ENCODE measurements at regions not wholly inside any gene's neighbourhood (a gene's known extent, or its start where the extent isn't known, plus 50 kb on each side); places are given as distances from the start of the nearest gene placed in this dataset.
"Not testable (repeated sequence)": the region's sequence is repeated elsewhere in the genome, so short reads cannot be mapped to it uniquely, and the experiment has no call there.

DNA sequence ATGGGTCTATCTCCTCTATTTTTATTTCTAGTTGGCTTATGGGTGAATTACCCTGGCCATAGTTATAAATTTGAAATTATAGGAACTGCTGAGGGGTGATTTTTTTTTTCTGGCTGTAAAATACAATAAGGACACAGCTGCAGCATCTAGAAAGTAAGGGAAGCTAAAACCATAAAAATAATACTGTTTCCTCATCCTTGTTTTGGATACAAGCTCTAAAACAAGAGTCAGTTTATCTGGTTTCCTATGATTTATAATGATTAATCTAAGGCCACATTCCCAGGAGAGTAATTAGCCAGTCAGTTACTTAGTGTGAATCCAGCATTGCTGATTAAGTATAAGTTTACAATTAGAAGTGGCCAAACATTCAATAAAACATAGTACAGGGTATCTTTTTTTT, 219.1 kb upstream of the NBEA start:
- DNase-seq: no peak

DNA sequence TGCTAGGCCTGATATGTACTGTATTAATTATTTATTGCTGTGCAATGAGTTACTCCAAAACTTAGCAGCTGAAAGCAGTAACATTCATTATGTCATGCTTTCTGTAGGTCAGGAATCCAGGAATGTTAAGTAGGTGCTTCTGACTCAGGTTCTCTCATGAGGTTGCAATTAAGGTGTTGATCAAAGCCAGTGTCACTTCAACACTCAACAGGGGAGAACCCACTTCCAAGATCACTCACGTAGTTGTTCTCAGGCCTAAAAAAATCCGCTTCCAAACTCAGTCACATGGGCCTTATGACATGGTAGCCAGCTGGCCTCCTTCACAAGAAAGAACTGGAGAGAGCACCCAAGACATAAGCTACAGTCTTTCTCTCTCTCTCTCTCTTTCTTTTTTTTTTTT, 211.1 kb upstream of the NBEA start:
- DNase-seq: no peak

DNA sequence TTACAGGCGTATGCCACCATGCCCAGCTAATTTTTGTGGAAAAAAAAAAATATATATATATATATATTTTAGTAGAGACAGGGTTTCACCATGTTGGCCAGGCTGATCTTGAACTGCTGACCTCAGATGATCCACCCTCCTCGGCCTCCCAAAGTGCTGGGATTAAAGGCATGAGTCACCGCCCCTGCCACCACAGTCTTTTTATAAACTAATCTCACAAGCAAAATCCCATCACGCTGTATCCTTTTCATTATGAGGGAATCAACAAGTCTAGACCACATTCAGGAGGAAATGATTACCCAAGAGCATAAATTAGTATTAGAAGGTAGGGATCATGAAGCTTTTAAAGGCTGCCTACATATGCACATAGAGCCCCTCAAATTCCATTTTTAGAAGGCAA, 210.6 kb upstream of the NBEA start:
- DNase-seq: no peak

DNA sequence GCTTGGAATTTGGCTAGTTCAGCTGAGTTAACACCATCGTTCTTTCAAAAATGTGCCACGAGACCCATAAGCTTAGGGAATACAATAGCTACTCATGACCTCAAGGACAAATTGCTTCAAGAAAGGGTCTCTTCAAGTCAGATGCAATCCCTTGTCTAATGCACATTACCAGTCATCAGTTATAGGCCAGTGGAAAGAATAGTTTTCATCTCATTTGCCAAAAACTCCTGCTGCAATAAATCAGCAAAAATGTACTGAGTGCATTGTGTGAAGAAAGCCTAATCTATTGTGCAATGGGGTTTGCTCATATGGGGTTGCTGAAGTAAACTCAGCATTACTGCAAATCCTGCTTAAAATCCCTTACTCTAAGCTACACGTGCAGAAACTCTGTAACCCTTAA, 208.3 kb upstream of the NBEA start:
- DNase-seq: no peak

DNA sequence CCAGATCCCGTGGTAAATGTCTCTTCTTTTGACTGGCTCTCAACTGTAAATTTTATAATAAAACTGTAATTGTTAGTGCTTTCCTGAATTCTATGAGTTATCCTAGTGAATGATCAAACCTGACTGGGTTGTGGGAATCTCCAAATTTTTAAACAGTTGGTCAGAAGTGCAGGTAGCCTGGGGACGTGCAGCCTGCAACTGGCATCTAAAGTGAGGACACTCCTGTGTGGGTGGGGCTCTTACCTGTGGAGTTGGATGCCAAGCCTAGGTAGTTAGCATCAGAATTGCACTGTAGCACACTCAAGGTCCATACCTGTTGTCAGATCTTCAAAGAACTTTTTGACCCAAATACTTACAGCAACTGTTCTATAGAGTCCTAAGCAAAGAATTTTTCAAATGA, 207.1 kb upstream of the NBEA start:
- no peak for DNase-seq

DNA sequence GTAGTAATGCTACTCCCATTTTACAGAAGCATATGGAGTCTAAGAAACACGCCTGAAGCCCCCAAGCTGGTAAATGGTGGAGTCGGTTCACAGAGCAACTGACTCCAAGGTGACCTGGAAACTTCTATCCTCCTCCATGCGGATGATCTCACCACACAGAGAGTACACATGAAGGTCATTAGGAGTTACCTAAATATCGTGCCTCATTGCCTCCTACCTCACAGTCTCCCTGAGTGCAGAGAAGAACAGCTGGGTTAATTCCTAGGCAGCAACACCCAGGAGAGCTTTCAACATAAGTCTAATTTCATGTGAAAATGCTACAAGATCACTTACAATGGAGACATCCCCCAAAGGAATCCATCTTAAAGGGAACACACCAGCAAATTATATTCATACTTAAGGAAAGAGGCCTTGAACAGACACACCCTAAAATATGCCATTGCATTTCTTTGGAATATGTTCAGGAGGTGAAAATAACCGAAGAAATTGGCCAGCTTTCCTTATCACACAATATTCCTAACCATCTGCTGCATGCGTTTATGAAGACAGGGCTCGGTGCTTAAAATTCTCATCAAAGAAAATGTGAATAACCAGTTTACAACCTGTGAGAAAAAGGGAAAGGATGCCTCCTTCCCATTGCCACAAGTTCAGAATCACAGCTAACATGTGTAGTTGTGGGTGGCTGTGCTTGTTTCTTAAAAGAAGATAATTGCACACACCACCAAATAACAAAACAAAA, 203.6 kb upstream of the NBEA start:
- DNase-seq: no peak

DNA sequence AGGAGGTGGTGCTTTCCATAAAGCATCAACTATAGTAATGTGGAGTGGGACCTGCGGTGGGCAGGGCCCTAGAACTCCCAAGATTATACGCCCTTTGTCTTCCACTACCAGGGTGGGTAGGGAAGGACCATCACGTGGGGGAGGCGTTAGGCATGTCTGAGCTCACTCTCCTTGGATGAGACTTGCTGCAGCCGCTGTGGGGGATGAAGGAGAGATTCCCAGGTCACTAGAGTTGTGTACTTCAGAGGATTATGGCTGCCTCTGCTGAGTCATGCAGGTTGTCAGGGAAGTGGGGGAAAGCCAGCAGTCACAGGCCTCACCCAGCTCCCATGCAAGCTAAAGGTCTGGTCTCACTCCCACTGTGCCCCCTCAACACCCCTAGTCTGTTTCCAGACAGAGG, 195.0 kb upstream of the NBEA start:
- DNase-seq: not testable (repeated sequence)

DNA sequence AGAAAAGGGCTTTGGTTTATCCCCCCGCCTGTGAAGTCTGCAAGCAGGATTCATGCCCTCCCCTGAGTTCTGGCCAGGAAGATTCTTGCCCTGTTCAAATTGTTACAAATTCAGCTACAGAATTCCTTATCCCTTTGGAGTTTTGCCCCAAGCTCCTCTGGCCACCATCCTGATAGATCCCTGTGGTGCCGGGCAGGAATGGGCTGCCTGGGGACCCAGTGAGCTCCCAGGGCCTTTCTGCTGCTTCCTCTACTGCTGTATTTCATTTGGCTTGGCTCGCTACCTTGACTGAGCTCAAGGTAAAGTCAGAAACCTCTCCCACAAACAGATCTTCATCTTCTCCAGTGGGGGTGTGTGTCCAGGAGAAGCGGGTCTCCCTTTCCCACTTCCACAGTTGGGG, 194.6 kb upstream of the NBEA start:
- no peak for DNase-seq

DNA sequence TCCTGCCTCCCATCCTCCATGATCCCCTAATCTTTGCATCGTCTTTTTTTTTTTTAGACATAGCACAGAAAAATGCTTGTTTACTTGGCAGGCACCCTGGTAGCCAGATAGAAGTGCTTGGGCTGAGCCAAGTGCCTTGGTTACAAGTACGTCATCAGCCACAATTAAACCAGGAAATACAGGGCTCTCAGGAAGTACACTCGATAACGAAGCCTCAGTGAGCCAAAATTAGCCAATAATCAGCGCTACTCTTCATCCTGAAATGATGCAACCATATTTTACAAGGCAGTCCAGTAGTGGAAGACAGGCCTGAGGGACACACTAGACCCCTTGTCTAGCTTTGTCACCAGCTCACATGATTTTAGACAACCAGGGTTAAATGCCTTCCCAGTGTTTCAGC, 194.0 kb upstream of the NBEA start:
- DNase-seq: no peak

DNA sequence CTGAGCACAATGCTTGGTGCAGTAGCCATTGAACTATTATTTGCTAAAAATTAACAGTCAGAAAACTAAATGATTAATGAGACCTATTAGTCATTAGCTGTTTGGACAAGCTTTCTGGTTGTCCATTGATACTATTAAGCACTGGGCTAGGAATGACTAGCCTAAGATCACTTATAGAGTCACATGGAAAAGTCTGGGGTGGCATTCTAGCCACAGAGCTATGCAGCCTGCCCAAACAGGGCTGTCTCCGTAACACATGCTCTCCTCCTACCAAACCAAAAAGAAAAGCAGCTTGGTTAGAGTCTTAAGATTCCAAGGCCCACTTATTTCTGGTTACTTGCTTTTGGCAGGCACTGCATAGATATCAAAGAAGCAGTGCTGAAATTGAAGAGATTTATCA, 193.5 kb upstream of the NBEA start:
- DNase-seq: no peak

DNA sequence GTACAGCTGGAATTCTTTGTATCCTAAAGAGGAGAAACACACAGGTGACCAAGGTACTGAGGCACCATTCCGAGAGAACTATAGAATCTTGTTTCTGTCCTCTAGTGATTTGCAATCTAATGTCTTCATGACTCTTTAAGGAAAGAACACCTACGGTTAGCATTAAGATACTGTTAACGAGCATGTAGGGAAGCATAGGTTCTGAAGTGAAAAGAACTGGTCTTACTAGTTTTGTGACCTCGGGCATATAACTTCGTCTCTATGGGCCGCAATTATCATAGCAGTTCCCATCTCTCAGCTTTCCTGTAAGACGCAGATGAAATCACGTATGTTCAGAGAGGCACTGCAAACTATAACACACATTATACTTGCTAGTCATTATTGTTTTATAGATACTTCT, 193.0 kb upstream of the NBEA start:
- no peak for DNase-seq

DNA sequence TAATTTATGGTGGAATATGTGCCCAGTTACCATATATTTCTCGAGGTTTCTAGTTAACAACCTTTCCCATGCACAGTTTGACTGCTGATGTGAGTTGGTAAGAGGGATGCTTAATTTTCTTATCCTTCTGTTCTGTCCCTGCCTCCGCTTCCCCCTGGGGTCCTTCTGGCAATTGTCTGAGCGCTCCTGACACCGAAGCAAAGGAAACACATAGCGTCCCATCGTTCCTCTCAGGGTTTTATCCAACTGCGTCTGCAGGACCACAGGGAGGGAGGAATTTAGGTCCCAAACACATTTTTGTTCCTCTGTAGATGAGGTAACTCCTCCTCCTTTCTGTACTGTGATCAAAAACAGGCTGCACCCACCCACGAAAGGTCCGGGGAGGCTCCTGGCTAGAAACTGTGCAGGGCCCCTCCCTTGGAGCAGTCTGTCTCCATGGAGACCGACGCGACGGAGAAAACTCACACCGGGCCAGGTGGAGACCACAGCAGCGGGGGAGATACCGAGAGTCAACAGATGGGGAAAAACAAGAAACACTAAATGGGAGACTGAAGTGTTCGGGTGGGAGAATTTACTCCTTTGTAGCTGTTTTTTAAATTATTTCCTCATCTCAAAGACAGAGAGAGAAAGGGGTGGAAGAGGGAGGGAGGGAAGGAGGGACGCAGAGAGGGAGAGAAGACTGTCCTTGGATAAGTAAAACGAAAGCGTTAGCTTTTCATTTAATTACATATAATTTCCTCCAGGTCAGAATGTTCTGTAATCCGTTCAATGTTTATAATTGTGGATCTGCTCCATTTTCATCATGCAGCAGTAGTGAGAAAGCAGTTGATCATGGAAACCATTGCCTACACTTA, 191.8 kb upstream of the NBEA start:
- DNase-seq: no peak

DNA sequence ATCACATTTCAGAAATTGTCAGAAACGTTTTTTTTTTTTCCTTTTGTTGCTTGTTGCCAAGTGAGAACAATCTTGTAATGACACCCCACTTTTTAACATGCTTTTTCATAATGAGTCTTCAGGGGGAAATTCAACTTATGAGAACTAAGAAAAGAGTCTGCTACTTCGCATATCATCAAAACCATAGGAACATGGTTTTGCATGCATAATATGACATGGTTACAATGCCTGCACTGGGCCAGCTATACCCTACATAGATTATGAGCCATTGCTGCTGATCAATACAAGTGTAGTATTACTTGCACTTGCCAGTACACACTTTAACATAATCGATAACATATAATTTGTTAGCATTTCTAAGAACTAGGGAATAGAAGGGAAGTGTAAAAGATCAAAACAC, 191.0 kb upstream of the NBEA start:
- DNase-seq: no peak

DNA sequence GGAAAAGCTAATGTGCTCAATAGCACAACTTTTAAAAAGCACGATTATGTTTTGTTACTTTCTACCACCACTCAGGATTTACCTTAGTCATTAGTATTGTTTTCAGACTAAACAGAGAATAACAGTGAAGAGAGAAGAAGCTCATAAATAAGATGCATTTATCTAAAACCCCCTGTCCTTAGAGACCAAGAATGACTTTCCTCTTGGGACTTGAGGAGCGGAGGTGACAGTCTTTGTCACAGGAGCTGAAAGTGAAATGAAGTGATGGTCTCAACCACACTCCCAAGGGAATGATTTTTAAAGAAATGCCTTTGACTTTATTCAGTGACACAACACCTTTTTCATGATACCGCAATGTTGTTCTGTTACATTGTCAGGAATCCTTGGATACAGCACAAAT, 190.6 kb upstream of the NBEA start:
- DNase-seq: no peak

DNA sequence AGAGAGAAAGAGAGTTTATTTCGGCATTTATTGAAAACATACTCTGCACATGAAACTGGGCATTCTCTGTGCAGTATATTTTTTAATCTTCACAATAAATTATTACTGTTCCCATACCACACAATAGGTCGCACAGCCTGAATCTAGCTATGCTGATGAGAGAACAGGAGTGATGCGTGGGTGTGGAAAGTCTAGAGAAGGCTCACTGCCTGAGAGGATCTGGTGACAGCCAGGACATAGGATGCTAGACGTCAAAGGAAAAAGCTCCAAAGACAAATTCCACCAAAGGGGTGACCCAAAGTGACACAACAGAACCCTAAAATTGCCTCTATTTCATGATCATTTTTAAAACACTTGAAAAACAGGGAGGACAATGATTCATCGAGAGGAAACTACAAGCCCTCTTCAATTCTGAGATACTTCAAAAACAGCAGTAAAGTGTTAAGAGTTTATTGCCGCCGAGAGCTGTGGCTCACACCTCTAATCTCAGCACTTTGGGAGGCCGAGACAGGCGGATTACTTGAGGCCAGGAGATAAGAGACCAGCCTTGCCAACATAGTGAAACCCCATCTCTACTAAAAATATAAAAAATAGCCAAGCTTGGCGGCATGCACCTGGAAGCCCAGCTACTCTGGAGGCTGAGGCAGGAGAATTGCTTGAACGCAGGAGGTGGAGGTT, 189.6 kb upstream of the NBEA start:
- DNase-seq: no peak

DNA sequence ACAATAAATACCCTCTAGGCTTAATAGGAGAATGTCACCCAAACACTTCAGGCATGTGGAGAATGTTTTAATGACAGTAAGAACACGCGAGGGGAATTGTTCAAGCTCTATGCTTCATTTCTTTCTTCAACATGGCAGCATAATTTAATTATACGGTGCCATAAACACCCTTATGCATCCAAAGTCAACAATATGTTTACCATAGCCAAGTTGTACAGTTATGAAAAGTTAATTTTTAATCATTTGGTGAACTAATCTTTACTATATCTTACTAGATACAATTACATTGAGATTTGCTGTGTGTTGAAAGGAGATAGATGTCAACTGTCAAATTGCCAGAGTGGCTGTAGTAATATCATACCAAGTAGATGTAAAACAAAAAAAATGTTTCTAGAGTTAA, 185.9 kb upstream of the NBEA start:
- no peak for DNase-seq

DNA sequence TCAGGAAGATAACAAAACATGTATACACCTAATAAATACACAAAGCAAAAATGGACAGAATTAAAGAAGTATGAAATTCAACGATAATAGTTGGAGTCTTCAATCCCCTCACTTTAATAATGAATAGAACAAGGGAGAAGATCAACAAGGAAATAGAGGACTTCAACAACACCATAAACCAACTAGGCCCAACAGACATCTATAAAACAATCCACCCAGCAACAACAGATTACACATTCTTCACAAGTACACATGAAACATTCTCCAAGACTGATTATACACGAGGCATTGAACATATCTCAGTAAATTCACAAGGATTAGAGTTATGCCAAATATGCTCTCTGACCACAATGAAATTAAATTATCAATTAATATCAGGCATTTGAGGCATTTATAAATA, 185.5 kb upstream of the NBEA start:
- DNase-seq: no peak

DNA sequence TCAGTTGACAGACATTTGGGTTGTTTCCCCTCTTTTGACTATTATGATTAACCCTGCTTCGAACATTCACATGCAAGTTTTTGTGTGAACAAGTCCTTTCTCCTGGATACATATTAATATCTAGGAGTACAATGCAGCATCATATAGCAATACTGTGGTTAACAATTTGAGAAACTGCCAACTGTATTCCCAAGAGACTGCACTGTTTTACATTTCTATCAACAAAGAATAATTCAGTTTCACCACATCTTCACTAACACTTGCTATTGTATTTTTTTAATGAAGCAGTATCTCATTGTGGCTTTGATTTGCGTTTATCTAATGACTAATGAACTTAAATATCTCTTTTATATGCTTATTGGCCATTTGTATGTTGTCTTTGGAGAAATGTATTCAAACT, 184.6 kb upstream of the NBEA start:
- DNase-seq: no peak

DNA sequence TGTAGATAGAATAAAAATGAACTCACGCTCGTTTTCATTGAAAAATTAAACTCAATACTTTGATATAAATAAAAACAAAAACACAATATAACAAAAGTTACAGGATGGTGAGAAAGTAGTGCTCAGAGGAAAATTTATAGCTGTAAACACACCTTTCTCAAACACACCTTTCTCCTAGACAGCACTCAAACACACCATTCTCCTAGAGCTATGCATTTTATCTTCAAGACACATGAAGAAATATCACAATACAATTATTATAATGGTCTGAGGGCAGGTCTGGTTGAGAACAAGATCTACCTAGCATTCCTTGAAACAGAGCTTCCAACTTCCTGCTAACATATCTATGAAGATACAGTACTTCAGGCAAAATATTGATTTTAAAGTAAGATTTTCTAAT, 183.4 kb upstream of the NBEA start:
- no peak for DNase-seq

DNA sequence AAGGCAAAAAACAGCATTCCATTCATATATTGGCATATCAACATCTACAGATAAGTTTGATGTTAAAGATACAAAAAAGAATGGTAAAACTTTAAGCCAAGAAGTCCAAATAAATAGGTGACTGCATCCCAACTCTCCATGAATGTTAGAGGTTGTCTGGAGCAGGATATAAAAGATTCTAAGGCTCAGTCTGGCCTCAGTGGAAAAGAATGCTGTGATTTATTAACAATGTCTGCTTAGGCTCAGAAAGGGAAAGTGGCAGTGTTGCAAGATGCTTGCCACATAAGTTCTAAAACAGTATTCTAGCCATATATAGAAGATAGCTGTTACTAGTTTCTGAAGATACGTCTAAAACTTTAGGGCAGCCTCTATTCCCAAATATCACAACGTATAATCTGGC, 179.8 kb upstream of the NBEA start:
- no peak for DNase-seq

DNA sequence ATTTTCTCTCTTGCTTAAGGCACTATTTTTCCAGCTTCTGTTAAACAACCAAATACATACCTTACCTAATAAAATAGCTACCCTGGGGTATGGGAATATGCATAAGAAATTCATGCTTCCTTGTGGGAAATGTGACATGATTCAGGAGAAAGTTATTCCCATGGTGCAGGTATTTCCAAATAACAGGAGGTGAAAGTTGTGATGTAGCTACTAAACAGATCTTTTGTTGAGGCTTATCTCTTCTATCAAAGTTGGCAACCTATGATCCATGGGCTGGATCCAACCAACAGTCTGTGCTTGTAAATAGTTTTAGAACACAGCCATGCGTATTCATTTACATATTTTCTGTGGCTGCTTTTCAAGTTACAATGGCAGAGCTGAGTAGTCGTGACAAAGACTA, 177.8 kb upstream of the NBEA start:
- DNase-seq: no peak

DNA sequence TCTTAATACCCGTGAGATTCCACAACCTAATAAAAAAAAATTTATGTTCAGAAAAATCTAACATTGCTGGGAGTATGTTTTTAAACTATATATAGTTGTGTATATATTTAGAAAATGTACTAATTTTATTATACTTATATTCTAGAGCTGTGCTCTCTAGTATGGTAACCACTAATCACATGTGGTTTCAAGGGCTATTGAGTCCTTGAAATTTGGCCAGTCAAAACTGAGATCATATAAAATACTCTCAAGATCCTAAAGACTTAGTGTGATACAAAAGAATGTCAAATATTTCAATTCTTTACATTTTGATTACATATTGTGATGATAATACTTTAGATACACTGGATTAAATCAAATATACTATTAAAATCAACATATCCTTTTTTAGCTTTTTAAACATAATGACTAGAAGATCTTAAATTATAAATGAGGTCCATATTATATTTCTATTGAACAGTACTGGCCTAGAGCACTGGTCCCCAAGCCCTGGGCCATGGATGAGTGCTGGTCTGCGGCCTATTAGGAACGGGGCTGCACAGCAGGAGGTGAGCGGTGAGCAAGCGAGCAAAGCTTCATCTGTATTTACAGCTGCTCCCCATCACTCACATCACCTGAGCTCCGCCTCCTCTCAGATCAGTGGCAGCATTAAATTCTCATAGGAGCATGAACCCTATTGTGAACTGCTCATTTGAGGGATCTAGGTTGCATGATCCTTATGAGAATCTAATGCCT, 176.5 kb upstream of the NBEA start:
- no peak for DNase-seq

DNA sequence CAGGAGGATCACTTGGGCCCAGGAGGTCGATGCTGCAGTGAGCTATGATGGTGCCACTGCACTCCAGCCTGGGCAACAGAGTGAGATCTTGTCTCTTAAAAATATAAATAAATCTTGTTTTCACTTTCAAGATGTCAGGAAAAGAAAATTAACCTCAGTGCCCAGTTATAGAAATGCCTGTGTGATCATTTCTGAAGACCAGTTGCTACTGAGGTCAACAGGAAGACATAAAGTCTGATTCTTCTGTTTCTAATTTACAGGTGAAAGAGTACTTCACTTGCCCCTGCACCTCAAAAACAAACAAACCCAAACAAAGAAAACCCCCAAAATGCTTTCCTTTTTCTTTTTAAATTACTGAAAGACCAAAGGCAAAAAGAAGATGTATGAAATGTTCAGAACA, 174.3 kb upstream of the NBEA start:
- no peak for DNase-seq

All from activated naive CD4-positive, alpha-beta T cell treated with Interleukin-2 at 50 U/mL for 16 hours (primary cell).